ENCODE measurements at regions not wholly inside any gene's neighbourhood (a gene's known extent, or its start where the extent isn't known, plus 50 kb on each side); places are given as distances from the start of the nearest gene placed in this dataset.

GRCh38 chr3:86845726-86846125 lies 145.2 kb downstream of the VGLL3 start:
- TF ChIP-seq, protein P1, sequence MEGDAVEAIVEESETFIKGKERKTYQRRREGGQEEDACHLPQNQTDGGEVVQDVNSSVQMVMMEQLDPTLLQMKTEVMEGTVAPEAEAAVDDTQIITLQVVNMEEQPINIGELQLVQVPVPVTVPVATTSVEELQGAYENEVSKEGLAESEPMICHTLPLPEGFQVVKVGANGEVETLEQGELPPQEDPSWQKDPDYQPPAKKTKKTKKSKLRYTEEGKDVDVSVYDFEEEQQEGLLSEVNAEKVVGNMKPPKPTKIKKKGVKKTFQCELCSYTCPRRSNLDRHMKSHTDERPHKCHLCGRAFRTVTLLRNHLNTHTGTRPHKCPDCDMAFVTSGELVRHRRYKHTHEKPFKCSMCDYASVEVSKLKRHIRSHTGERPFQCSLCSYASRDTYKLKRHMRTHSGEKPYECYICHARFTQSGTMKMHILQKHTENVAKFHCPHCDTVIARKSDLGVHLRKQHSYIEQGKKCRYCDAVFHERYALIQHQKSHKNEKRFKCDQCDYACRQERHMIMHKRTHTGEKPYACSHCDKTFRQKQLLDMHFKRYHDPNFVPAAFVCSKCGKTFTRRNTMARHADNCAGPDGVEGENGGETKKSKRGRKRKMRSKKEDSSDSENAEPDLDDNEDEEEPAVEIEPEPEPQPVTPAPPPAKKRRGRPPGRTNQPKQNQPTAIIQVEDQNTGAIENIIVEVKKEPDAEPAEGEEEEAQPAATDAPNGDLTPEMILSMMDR (IDR thresholded peaks at IDR 0.05): no peak
- TF ChIP-seq, protein P2, sequence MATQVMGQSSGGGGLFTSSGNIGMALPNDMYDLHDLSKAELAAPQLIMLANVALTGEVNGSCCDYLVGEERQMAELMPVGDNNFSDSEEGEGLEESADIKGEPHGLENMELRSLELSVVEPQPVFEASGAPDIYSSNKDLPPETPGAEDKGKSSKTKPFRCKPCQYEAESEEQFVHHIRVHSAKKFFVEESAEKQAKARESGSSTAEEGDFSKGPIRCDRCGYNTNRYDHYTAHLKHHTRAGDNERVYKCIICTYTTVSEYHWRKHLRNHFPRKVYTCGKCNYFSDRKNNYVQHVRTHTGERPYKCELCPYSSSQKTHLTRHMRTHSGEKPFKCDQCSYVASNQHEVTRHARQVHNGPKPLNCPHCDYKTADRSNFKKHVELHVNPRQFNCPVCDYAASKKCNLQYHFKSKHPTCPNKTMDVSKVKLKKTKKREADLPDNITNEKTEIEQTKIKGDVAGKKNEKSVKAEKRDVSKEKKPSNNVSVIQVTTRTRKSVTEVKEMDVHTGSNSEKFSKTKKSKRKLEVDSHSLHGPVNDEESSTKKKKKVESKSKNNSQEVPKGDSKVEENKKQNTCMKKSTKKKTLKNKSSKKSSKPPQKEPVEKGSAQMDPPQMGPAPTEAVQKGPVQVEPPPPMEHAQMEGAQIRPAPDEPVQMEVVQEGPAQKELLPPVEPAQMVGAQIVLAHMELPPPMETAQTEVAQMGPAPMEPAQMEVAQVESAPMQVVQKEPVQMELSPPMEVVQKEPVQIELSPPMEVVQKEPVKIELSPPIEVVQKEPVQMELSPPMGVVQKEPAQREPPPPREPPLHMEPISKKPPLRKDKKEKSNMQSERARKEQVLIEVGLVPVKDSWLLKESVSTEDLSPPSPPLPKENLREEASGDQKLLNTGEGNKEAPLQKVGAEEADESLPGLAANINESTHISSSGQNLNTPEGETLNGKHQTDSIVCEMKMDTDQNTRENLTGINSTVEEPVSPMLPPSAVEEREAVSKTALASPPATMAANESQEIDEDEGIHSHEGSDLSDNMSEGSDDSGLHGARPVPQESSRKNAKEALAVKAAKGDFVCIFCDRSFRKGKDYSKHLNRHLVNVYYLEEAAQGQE (IDR thresholded peaks at IDR 0.05; ENCODE audit: insufficient read depth in 1 of 2, low read depth in 2 of 2, low read length in 1 of 2): no peak
- TF ChIP-seq TCF7L2 (IDR thresholded peaks at IDR 0.05; ENCODE audit: low read depth, low read length) (no peak), POLR2AphosphoS5 (IDR thresholded peaks at IDR 0.05; ENCODE audit: low read depth, low read length) (no peak)

All from Panc1 (cell line).